Endothelial cell (in vitro differentiated cells): ENCODE measurements at regions not wholly inside any gene's neighbourhood (a gene's known extent, or its start where the extent isn't known, plus 50 kb on each side); places are given as distances from the start of the nearest gene placed in this dataset.

Experiments
- DNase-seq: peaks from one replicate; pipeline ENCODE4 v3.0.0; 2021; ENCODE audit warnings: low spot score
- H3K27ac Mint-ChIP-seq: one replicate; pipeline ENCODE4 v1.8.0; 2021; ENCODE audit warnings: mixed read lengths, inconsistent platforms; ENCODE audit not compliant: unreplicated experiment
- H3K27me3 Mint-ChIP-seq: one replicate; pipeline ENCODE4 v1.8.0; 2021; ENCODE audit warnings: mild to moderate bottlenecking, moderate library complexity, mixed read lengths, inconsistent platforms; ENCODE audit not compliant: unreplicated experiment
- H3K36me3 Mint-ChIP-seq: one replicate; pipeline ENCODE4 v1.8.0; 2021; ENCODE audit warnings: mild to moderate bottlenecking, low read depth, mixed read lengths, inconsistent platforms; ENCODE audit not compliant: unreplicated experiment
- H3K4me1 Mint-ChIP-seq: one replicate; pipeline ENCODE4 v1.8.0; 2021; ENCODE audit warnings: mild to moderate bottlenecking, mixed read lengths, inconsistent platforms; ENCODE audit not compliant: unreplicated experiment
- H3K4me3 Mint-ChIP-seq: one replicate; pipeline ENCODE4 v1.8.0; 2021; ENCODE audit warnings: mild to moderate bottlenecking, mixed read lengths, inconsistent platforms; ENCODE audit not compliant: unreplicated experiment
- H3K9me3 Mint-ChIP-seq: one replicate; pipeline ENCODE4 v1.8.0; 2021; ENCODE audit warnings: mixed read lengths, inconsistent platforms; ENCODE audit not compliant: unreplicated experiment
- CTCF ChIP-seq: fragments of 200-600 bp; sonication (generic); IDR thresholded peaks from one replicate; pipeline ENCODE4 v1.5.0; 2021; ENCODE audit warnings: antibody characterized with exemption; ENCODE audit not compliant: unreplicated experiment

GRCh38 chr20:6954219-6954618 is 186.7 kb downstream of the BMP2 start:
- no peak for TF ChIP-seq CTCF
- H3K9me3 Mint-ChIP-seq: no peaks in the 10 kb centered on the region
- H3K4me3 Mint-ChIP-seq: no peak overlapping the region
- no peaks in the 10 kb centered on the region for H3K36me3 Mint-ChIP-seq
- no peak overlapping the region for H3K27ac Mint-ChIP-seq
- DNase-seq: no peak
- no peaks in the 10 kb centered on the region for H3K4me1 Mint-ChIP-seq
- H3K27me3 Mint-ChIP-seq: no peaks in the 10 kb centered on the region

- no peaks in the 10 kb centered on the region for H3K36me3 Mint-ChIP-seq
- H3K27me3 Mint-ChIP-seq: peaks cover 2% of the 10 kb centered on the region
- H3K4me3 Mint-ChIP-seq: no peak overlapping the region
- H3K9me3 Mint-ChIP-seq: no peaks in the 10 kb centered on the region
- DNase-seq: no peak
- no peak for TF ChIP-seq CTCF
- no peaks in the 10 kb centered on the region for H3K4me1 Mint-ChIP-seq
- no peak overlapping the region for H3K27ac Mint-ChIP-seq
Measured at GRCh38 chr20:6956056-6956455, 188.6 kb downstream of the BMP2 start.

- TF ChIP-seq CTCF: no peak
- no peak for DNase-seq
- peaks cover 2% of the 10 kb centered on the region for H3K27me3 Mint-ChIP-seq
- no peaks in the 10 kb centered on the region for H3K36me3 Mint-ChIP-seq
- H3K9me3 Mint-ChIP-seq: no peaks in the 10 kb centered on the region
- no peak overlapping the region for H3K4me3 Mint-ChIP-seq
- H3K27ac Mint-ChIP-seq: no peak overlapping the region
- no peaks in the 10 kb centered on the region for H3K4me1 Mint-ChIP-seq
Measured at GRCh38 chr20:6956574-6956973, 189.1 kb downstream of the BMP2 start.

GRCh38 chr20:6959900-6960312 is 192.4 kb downstream of the BMP2 start:
- Mint-ChIP-seq H3K27me3 (peaks cover 2% of the 10 kb centered on the region), H3K36me3 (no peaks in the 10 kb centered on the region), H3K9me3 (no peaks in the 10 kb centered on the region), H3K27ac (no peak overlapping the region), H3K4me3 (no peak overlapping the region), H3K4me1 (no peaks in the 10 kb centered on the region)
- no peak for DNase-seq
- TF ChIP-seq CTCF: no peak

GRCh38 chr20:6966721-6967120 is 199.2 kb downstream of the BMP2 start:
- Mint-ChIP-seq H3K27me3 (no peaks in the 10 kb centered on the region), H3K9me3 (no peaks in the 10 kb centered on the region), H3K36me3 (no peaks in the 10 kb centered on the region), H3K4me1 (no peaks in the 10 kb centered on the region), H3K27ac (no peak overlapping the region), H3K4me3 (no peak overlapping the region)
- no peak for TF ChIP-seq CTCF
- DNase-seq: no peak
